Activated CD4-positive, alpha-beta memory T cell treated with anti-CD3 and anti-CD28 coated beads, Interleukin-2, amount 10 ng/mL, durations not matched to agents 7 days and 5 days (primary cell): ENCODE measurements at regions not wholly inside any gene's neighbourhood (a gene's known extent, or its start where the extent isn't known, plus 50 kb on each side); places are given as distances from the start of the nearest gene placed in this dataset.
"Not testable (repeated sequence)": the region's sequence is repeated elsewhere in the genome, so short reads cannot be mapped to it uniquely, and the experiment has no call there.

ENCODE experiments used
- CTCF ChIA-PET: fragments of 350-600 bp; sonication (Branson Sonifier 250); formaldehyde crosslinking; loops from one replicate; lab custom pipeline; 2021; ENCODE audit warnings: antibody characterized with exemption, inconsistent platforms; lab: Charles Lee
- POLR2A ChIA-PET: fragments of 350-600 bp; sonication (Branson Sonifier 250); formaldehyde crosslinking; loops from one replicate; lab custom pipeline; 2021; ENCODE audit warnings: antibody characterized with exemption; lab: Charles Lee
- DNase-seq: peaks from one replicate; pipeline ENCODE4 v3.0.0-alpha.2; 2020
- H3K27ac Mint-ChIP-seq: one replicate; pipeline ENCODE4 v1.8.0; 2021; ENCODE audit warnings: mild to moderate bottlenecking, mixed read lengths
- H3K27me3 Mint-ChIP-seq: one replicate; pipeline ENCODE4 v1.8.0; 2021; ENCODE audit warnings: mixed read lengths
- H3K36me3 Mint-ChIP-seq: one replicate; pipeline ENCODE4 v1.8.0; 2021; ENCODE audit warnings: low read depth, mixed read lengths
- H3K4me1 Mint-ChIP-seq: one replicate; pipeline ENCODE4 v1.8.0; 2021; ENCODE audit warnings: mixed read lengths
- H3K4me3 Mint-ChIP-seq: one replicate; pipeline ENCODE4 v1.8.0; 2021; ENCODE audit warnings: mild to moderate bottlenecking, mixed read lengths
- H3K9me3 Mint-ChIP-seq: one replicate; pipeline ENCODE4 v1.8.0; 2021; ENCODE audit warnings: mixed read lengths

GRCh38 chr2:176794392-176794791, 418.2 kb upstream of the HNRNPA3 start:
- H3K27ac Mint-ChIP-seq = no peak overlapping the region
- H3K36me3 Mint-ChIP-seq = no peaks in the 10 kb centered on the region
- no peak overlapping the region for H3K4me3 Mint-ChIP-seq
- ChIA-PET CTCF (no interaction called here), POLR2A (no interaction called here)
- no peaks in the 10 kb centered on the region for H3K4me1 Mint-ChIP-seq
- no peak for DNase-seq
- peaks cover 9% of the 10 kb centered on the region for H3K27me3 Mint-ChIP-seq
- no peaks in the 10 kb centered on the region for H3K9me3 Mint-ChIP-seq

GRCh38 chr2:176795823-176796222, 416.8 kb upstream of the HNRNPA3 start:
- Mint-ChIP-seq H3K27ac (no peak overlapping the region), H3K4me1 (no peaks in the 10 kb centered on the region), H3K27me3 (peaks cover 8% of the 10 kb centered on the region), H3K4me3 (no peak overlapping the region), H3K36me3 (no peaks in the 10 kb centered on the region), H3K9me3 (no peaks in the 10 kb centered on the region)
- DNase-seq = no peak
- CTCF ChIA-PET = no interaction called here
- POLR2A ChIA-PET = no interaction called here

- CTCF ChIA-PET, H3K4me3 Mint-ChIP-seq, H3K27me3 Mint-ChIP-seq, H3K36me3 Mint-ChIP-seq, H3K4me1 Mint-ChIP-seq, DNase-seq, H3K27ac Mint-ChIP-seq, H3K9me3 Mint-ChIP-seq, POLR2A ChIA-PET: not testable (repeated sequence)
These were observed 415.9 kb upstream of the HNRNPA3 start for GRCh38 chr2:176796677-176797076.

GRCh38 chr2:176804392-176804791, 408.2 kb upstream of the HNRNPA3 start:
- Mint-ChIP-seq H3K36me3 (no peaks in the 10 kb centered on the region), H3K27me3 (peaks cover 1% of the 10 kb centered on the region), H3K9me3 (no peaks in the 10 kb centered on the region), H3K27ac (no peak overlapping the region), H3K4me1 (no peaks in the 10 kb centered on the region), H3K4me3 (no peak overlapping the region)
- no peak for DNase-seq
- CTCF ChIA-PET = interaction anchor here (1.8 kb wide), 1 partner anchor 10 kb away, joined by 5 read pairs; no protein-coding TSS in a partner anchor
- POLR2A ChIA-PET = interaction anchor here (1.6 kb wide), 1 partner anchor 10 kb away, joined by 3 read pairs; no protein-coding TSS in a partner anchor

- no peak overlapping the region for H3K27ac Mint-ChIP-seq
- no peak for DNase-seq
- H3K36me3 Mint-ChIP-seq = no peaks in the 10 kb centered on the region
- H3K9me3 Mint-ChIP-seq = no peaks in the 10 kb centered on the region
- no peak overlapping the region for H3K4me3 Mint-ChIP-seq
- ChIA-PET POLR2A (no interaction called here), CTCF (interaction anchor here (1.8 kb wide), 1 partner anchor 9 kb away, joined by 5 read pairs; no protein-coding TSS in a partner anchor)
- H3K4me1 Mint-ChIP-seq = no peaks in the 10 kb centered on the region
- peaks cover 2% of the 10 kb centered on the region for H3K27me3 Mint-ChIP-seq
These were observed 407.2 kb upstream of the HNRNPA3 start for GRCh38 chr2:176805345-176805744.

GRCh38 chr2:176812246-176812775, 400.3 kb upstream of the HNRNPA3 start:
- Mint-ChIP-seq H3K27ac (no peak overlapping the region), H3K9me3 (no peaks in the 10 kb centered on the region), H3K27me3 (peaks cover 2% of the 10 kb centered on the region), H3K4me1 (peaks cover 4% of the 10 kb centered on the region), H3K4me3 (no peak overlapping the region), H3K36me3 (no peaks in the 10 kb centered on the region)
- CTCF ChIA-PET = interaction anchor here (1.3 to 3.6 kb wide), 4 partner anchors 11 to 337 kb away, joined by 3 to 31 read pairs (median 8); no protein-coding TSS in a partner anchor
- POLR2A ChIA-PET = no interaction called here
- DNase-seq = no peak

GRCh38 chr2:176813156-176813555, 399.4 kb upstream of the HNRNPA3 start:
- no peak overlapping the region for H3K27ac Mint-ChIP-seq
- no peaks in the 10 kb centered on the region for H3K9me3 Mint-ChIP-seq
- peaks cover 4% of the 10 kb centered on the region for H3K4me1 Mint-ChIP-seq

GRCh38 chr2:176813621-176814049, 399.0 kb upstream of the HNRNPA3 start:
- no peak for DNase-seq
- ChIA-PET POLR2A (interaction anchor here (0.6 to 1.1 kb wide), 3 partner anchors 10 to 201 kb away, joined by 3 to 5 read pairs (median 3); no protein-coding TSS in a partner anchor), CTCF (interaction anchor here (0.7 to 3.6 kb wide), 13 partner anchors 9 to 687 kb away, joined by 3 to 31 read pairs (median 5); no protein-coding TSS in a partner anchor)
- peaks cover 5% of the 10 kb centered on the region for H3K27me3 Mint-ChIP-seq
- peaks cover 4% of the 10 kb centered on the region for H3K4me1 Mint-ChIP-seq
- H3K27ac Mint-ChIP-seq = no peak overlapping the region
- H3K9me3 Mint-ChIP-seq = no peaks in the 10 kb centered on the region
- H3K36me3 Mint-ChIP-seq = no peaks in the 10 kb centered on the region
- H3K4me3 Mint-ChIP-seq = no peak overlapping the region

More at GRCh38 chr2:176813156-176813555, 399.4 kb upstream of the HNRNPA3 start:
- Mint-ChIP-seq H3K36me3 (no peaks in the 10 kb centered on the region), H3K27me3 (peaks cover 3% of the 10 kb centered on the region), H3K4me3 (no peak overlapping the region)
- ChIA-PET CTCF (interaction anchor here (0.7 to 3.6 kb wide), 7 partner anchors 9 to 336 kb away, joined by 3 to 31 read pairs (median 5); no protein-coding TSS in a partner anchor), POLR2A (no interaction called here)
- no peak for DNase-seq

- H3K9me3 Mint-ChIP-seq = no peaks in the 10 kb centered on the region
- H3K4me3 Mint-ChIP-seq = no peak overlapping the region
- peaks cover 4% of the 10 kb centered on the region for H3K4me1 Mint-ChIP-seq
- ChIA-PET CTCF (interaction anchor here (0.6 to 3.6 kb wide), 19 partner anchors 9 to 938 kb away, joined by 3 to 31 read pairs (median 5); no protein-coding TSS in a partner anchor), POLR2A (interaction anchor here (0.6 to 1.1 kb wide), 3 partner anchors 10 to 200 kb away, joined by 3 to 5 read pairs (median 3); no protein-coding TSS in a partner anchor)
- H3K36me3 Mint-ChIP-seq = no peaks in the 10 kb centered on the region
- no peak for DNase-seq
- peaks cover 5% of the 10 kb centered on the region for H3K27me3 Mint-ChIP-seq
- H3K27ac Mint-ChIP-seq = no peak overlapping the region
These were observed 398.3 kb upstream of the HNRNPA3 start for GRCh38 chr2:176814274-176814673.

- DNase-seq = no peak
- no peak overlapping the region for H3K27ac Mint-ChIP-seq
- ChIA-PET POLR2A (interaction anchor here (1.0 kb wide), 1 partner anchor 10 kb away, joined by 3 read pairs; no protein-coding TSS in a partner anchor), CTCF (interaction anchor here (0.6 to 3.6 kb wide), 16 partner anchors 10 to 938 kb away, joined by 3 to 31 read pairs (median 4); no protein-coding TSS in a partner anchor)
- peaks cover 5% of the 10 kb centered on the region for H3K27me3 Mint-ChIP-seq
- peaks cover 4% of the 10 kb centered on the region for H3K4me1 Mint-ChIP-seq
- H3K9me3 Mint-ChIP-seq = no peaks in the 10 kb centered on the region
- no peak overlapping the region for H3K4me3 Mint-ChIP-seq
- H3K36me3 Mint-ChIP-seq = no peaks in the 10 kb centered on the region
These were observed 397.7 kb upstream of the HNRNPA3 start for GRCh38 chr2:176814740-176815367.

GRCh38 chr2:176817061-176817565, 395.5 kb upstream of the HNRNPA3 start:
- H3K27ac Mint-ChIP-seq = no peak overlapping the region
- ChIA-PET CTCF (interaction anchor here (0.5 to 1.2 kb wide), 4 partner anchors 165 to 690 kb away, joined by 3 read pairs; no protein-coding TSS in a partner anchor), POLR2A (no interaction called here)
- DNase-seq = no peak
- H3K4me3 Mint-ChIP-seq = no peak overlapping the region
- H3K36me3 Mint-ChIP-seq = no peaks in the 10 kb centered on the region
- peaks cover 4% of the 10 kb centered on the region for H3K27me3 Mint-ChIP-seq
- no peaks in the 10 kb centered on the region for H3K9me3 Mint-ChIP-seq
- peaks cover 5% of the 10 kb centered on the region for H3K4me1 Mint-ChIP-seq

GRCh38 chr2:176818076-176818475, 394.5 kb upstream of the HNRNPA3 start:
- no peak for DNase-seq
- H3K27ac Mint-ChIP-seq = no peak overlapping the region
- POLR2A ChIA-PET = no interaction called here
- H3K27me3 Mint-ChIP-seq = peaks cover 4% of the 10 kb centered on the region
- no peaks in the 10 kb centered on the region for H3K9me3 Mint-ChIP-seq
- CTCF ChIA-PET = interaction anchor here (0.6 to 1.1 kb wide), 3 partner anchors 18 to 332 kb away, joined by 3 read pairs; no protein-coding TSS in a partner anchor
- no peak overlapping the region for H3K4me3 Mint-ChIP-seq
- peaks cover 6% of the 10 kb centered on the region for H3K4me1 Mint-ChIP-seq
- no peaks in the 10 kb centered on the region for H3K36me3 Mint-ChIP-seq

- H3K4me3 Mint-ChIP-seq = no peak overlapping the region
- peaks cover 6% of the 10 kb centered on the region for H3K27me3 Mint-ChIP-seq
- no peaks in the 10 kb centered on the region for H3K36me3 Mint-ChIP-seq
- no peak overlapping the region for H3K27ac Mint-ChIP-seq
- ChIA-PET POLR2A (no interaction called here), CTCF (interaction anchor here (0.6 to 2.1 kb wide), 4 partner anchors 18 to 332 kb away, joined by 3 to 7 read pairs (median 3); no protein-coding TSS in a partner anchor)
- H3K4me1 Mint-ChIP-seq = peaks cover 6% of the 10 kb centered on the region
- DNase-seq = no peak
- no peaks in the 10 kb centered on the region for H3K9me3 Mint-ChIP-seq
These were observed 394.0 kb upstream of the HNRNPA3 start for GRCh38 chr2:176818617-176819016.
